ENCODE measurements at regions not wholly inside any gene's neighbourhood (a gene's known extent, or its start where the extent isn't known, plus 50 kb on each side); places are given as distances from the start of the nearest gene placed in this dataset.

DNA sequence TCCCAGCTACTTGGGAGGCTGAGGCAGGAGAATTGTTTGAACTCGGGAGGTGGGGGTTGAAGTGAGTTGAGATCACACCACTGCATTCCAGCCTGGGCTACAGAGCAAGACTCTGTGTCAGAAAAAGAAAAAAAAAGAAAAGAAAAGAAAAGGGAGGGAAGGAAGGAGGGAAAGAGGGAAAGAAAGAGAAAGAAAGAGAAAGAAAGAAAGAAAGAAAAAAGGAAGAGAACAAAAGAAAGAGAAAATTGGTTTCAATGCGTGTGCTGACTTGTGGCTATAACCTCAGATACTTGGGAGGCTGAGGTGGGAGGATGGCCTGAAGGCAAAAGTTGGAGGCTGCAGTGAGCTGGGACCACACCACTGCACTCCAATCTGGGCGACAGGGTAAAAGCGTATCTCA, 128.4 kb upstream of the TBX3 start:
- TF ChIP-seq, protein P1, sequence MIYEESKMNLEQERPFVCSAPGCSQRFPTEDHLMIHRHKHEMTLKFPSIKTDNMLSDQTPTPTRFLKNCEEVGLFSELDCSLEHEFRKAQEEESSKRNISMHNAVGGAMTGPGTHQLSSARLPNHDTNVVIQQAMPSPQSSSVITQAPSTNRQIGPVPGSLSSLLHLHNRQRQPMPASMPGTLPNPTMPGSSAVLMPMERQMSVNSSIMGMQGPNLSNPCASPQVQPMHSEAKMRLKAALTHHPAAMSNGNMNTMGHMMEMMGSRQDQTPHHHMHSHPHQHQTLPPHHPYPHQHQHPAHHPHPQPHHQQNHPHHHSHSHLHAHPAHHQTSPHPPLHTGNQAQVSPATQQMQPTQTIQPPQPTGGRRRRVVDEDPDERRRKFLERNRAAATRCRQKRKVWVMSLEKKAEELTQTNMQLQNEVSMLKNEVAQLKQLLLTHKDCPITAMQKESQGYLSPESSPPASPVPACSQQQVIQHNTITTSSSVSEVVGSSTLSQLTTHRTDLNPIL (CRISPR knock-in tag; IDR thresholded peaks at IDR 0.05; ENCODE audit: low read depth): no peak
- TF ChIP-seq ARNTL (CRISPR knock-in tag; IDR thresholded peaks at IDR 0.05; ENCODE audit: borderline replicate concordance, low read depth) (no peak), ISL1 (CRISPR knock-in tag; IDR thresholded peaks at IDR 0.05) (no peak), GLIS3 (CRISPR knock-in tag; IDR thresholded peaks at IDR 0.05) (no peak), RARB (CRISPR knock-in tag; IDR thresholded peaks at IDR 0.05) (no peak), BACH2 (CRISPR knock-in tag; IDR thresholded peaks at IDR 0.05; ENCODE audit: borderline replicate concordance) (no peak), TCF4 (CRISPR knock-in tag; IDR thresholded peaks at IDR 0.05; ENCODE audit: borderline replicate concordance) (no peak)
- TF ChIP-seq, protein P2, sequence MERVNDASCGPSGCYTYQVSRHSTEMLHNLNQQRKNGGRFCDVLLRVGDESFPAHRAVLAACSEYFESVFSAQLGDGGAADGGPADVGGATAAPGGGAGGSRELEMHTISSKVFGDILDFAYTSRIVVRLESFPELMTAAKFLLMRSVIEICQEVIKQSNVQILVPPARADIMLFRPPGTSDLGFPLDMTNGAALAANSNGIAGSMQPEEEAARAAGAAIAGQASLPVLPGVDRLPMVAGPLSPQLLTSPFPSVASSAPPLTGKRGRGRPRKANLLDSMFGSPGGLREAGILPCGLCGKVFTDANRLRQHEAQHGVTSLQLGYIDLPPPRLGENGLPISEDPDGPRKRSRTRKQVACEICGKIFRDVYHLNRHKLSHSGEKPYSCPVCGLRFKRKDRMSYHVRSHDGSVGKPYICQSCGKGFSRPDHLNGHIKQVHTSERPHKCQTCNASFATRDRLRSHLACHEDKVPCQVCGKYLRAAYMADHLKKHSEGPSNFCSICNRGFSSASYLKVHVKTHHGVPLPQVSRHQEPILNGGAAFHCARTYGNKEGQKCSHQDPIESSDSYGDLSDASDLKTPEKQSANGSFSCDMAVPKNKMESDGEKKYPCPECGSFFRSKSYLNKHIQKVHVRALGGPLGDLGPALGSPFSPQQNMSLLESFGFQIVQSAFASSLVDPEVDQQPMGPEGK (CRISPR knock-in tag; IDR thresholded peaks at IDR 0.05; ENCODE audit: borderline replicate concordance): no peak
- TF ChIP-seq, protein P3, sequence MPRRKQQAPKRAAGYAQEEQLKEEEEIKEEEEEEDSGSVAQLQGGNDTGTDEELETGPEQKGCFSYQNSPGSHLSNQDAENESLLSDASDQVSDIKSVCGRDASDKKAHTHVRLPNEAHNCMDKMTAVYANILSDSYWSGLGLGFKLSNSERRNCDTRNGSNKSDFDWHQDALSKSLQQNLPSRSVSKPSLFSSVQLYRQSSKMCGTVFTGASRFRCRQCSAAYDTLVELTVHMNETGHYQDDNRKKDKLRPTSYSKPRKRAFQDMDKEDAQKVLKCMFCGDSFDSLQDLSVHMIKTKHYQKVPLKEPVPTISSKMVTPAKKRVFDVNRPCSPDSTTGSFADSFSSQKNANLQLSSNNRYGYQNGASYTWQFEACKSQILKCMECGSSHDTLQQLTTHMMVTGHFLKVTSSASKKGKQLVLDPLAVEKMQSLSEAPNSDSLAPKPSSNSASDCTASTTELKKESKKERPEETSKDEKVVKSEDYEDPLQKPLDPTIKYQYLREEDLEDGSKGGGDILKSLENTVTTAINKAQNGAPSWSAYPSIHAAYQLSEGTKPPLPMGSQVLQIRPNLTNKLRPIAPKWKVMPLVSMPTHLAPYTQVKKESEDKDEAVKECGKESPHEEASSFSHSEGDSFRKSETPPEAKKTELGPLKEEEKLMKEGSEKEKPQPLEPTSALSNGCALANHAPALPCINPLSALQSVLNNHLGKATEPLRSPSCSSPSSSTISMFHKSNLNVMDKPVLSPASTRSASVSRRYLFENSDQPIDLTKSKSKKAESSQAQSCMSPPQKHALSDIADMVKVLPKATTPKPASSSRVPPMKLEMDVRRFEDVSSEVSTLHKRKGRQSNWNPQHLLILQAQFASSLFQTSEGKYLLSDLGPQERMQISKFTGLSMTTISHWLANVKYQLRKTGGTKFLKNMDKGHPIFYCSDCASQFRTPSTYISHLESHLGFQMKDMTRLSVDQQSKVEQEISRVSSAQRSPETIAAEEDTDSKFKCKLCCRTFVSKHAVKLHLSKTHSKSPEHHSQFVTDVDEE (CRISPR knock-in tag; IDR thresholded peaks at IDR 0.05): no peak
- TF ChIP-seq, protein P4, sequence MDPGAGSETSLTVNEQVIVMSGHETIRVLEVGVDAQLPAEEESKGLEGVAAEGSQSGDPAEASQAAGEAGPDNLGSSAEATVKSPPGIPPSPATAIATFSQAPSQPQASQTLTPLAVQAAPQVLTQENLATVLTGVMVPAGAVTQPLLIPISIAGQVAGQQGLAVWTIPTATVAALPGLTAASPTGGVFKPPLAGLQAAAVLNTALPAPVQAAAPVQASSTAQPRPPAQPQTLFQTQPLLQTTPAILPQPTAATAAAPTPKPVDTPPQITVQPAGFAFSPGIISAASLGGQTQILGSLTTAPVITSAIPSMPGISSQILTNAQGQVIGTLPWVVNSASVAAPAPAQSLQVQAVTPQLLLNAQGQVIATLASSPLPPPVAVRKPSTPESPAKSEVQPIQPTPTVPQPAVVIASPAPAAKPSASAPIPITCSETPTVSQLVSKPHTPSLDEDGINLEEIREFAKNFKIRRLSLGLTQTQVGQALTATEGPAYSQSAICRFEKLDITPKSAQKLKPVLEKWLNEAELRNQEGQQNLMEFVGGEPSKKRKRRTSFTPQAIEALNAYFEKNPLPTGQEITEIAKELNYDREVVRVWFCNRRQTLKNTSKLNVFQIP (CRISPR knock-in tag; IDR thresholded peaks at IDR 0.05; ENCODE audit: borderline replicate concordance, low read depth): no peak
